SK-N-SH treated with all-trans-retinoic acid at 6 μM for 48 hours (cell line): ENCODE measurements at regions not wholly inside any gene's neighbourhood (a gene's known extent, or its start where the extent isn't known, plus 50 kb on each side); places are given as distances from the start of the nearest gene placed in this dataset.
"Not testable (repeated sequence)": the region's sequence is repeated elsewhere in the genome, so short reads cannot be mapped to it uniquely, and the experiment has no call there.

ENCODE experiments used
- ATAC-seq: fragments of 200-7000 bp; cut with Tn5 transposase; 3 replicates; pipeline ENCODE4 v1.9.1; 2020; ENCODE audit warnings: mild to moderate bottlenecking, moderate library complexity
- ARNTL ChIP-seq: fragments of 450-650 bp; formaldehyde crosslinking; IDR thresholded peaks from 2 replicates; pipeline ENCODE4 v1.5.0; 2020; ENCODE audit warnings: low read depth, mild to moderate bottlenecking, moderate library complexity, borderline replicate concordance
- BACH2 ChIP-seq: fragments of 250-450 bp; sonication (Bioruptor Pico); IDR thresholded peaks from 2 replicates; pipeline ENCODE4 v1.9.0; 2021; ENCODE audit warnings: mild to moderate bottlenecking, borderline replicate concordance
- CREB5 ChIP-seq: fragments of 250-450 bp; sonication (Bioruptor Pico); IDR thresholded peaks from 2 replicates; pipeline ENCODE4 v1.5.1; 2020; ENCODE audit warnings: low read depth, mild to moderate bottlenecking, moderate library complexity
- CSDC2 ChIP-seq: fragments of 250-450 bp; sonication (Bioruptor Pico); IDR thresholded peaks from 2 replicates; pipeline ENCODE4 v1.5.0; 2020; ENCODE audit warnings: mild to moderate bottlenecking, moderate library complexity
- ESRRG ChIP-seq: fragments of 250-450 bp; sonication (Bioruptor Pico); IDR thresholded peaks from 2 replicates; pipeline ENCODE4 v1.6.1; 2021; ENCODE audit warnings: mild to moderate bottlenecking
- GLIS3 ChIP-seq: fragments of 250-450 bp; sonication (Bioruptor Pico); IDR thresholded peaks from 2 replicates; pipeline ENCODE4 v1.5.0; 2020; ENCODE audit warnings: mild to moderate bottlenecking, moderate library complexity
- ISL1 ChIP-seq: fragments of 250-450 bp; sonication (Bioruptor Pico); IDR thresholded peaks from 2 replicates; pipeline ENCODE4 v2.1.2; 2022; ENCODE audit warnings: mild to moderate bottlenecking, moderate library complexity
- OSR1 ChIP-seq: fragments of 250-450 bp; sonication (Bioruptor Pico); IDR thresholded peaks from 2 replicates; pipeline ENCODE4 v1.8.0; 2022; ENCODE audit warnings: moderate library complexity, mild to moderate bottlenecking, inconsistent platforms
- PATZ1 ChIP-seq: fragments of 250-450 bp; sonication (Bioruptor Pico); IDR thresholded peaks from 2 replicates; pipeline ENCODE4 v1.8.0; 2020; ENCODE audit warnings: mild to moderate bottlenecking, moderate library complexity, borderline replicate concordance
- POU6F1 ChIP-seq: fragments of 250-450 bp; sonication (Bioruptor Pico); IDR thresholded peaks from 2 replicates; pipeline ENCODE4 v1.8.0; 2021; ENCODE audit warnings: low read depth, mild to moderate bottlenecking, moderate library complexity, borderline replicate concordance
- PPARA ChIP-seq: fragments of 250-450 bp; sonication (Bioruptor Pico); IDR thresholded peaks from 2 replicates; pipeline ENCODE4 v1.5.0; 2020; ENCODE audit warnings: mild to moderate bottlenecking, borderline replicate concordance
- RARB ChIP-seq: fragments of 250-450 bp; sonication (Bioruptor Pico); IDR thresholded peaks from 2 replicates; pipeline ENCODE4 v1.8.0; 2021; ENCODE audit warnings: mild to moderate bottlenecking, moderate library complexity
- SNAI2 ChIP-seq: fragments of 250-450 bp; sonication (Bioruptor Pico); IDR thresholded peaks from 2 replicates; pipeline ENCODE4 v1.5.0; 2020; ENCODE audit warnings: mild to moderate bottlenecking, moderate library complexity
- TCF4 ChIP-seq: fragments of 250-450 bp; sonication (Bioruptor Pico); IDR thresholded peaks from 2 replicates; pipeline ENCODE4 v1.8.0; 2021; ENCODE audit warnings: mild to moderate bottlenecking, moderate library complexity, borderline replicate concordance
- TOX ChIP-seq: fragments of 250-450 bp; sonication (Bioruptor Pico); IDR thresholded peaks from 2 replicates; pipeline ENCODE4 v1.8.0; 2021; ENCODE audit warnings: mild to moderate bottlenecking, moderate library complexity, borderline replicate concordance
- TSHZ2 ChIP-seq: fragments of 250-450 bp; sonication (Bioruptor Pico); IDR thresholded peaks from 2 replicates; pipeline ENCODE4 v1.5.0; 2020; ENCODE audit warnings: mild to moderate bottlenecking, moderate library complexity
- ZC3H10 ChIP-seq: fragments of 250-450 bp; sonication (Bioruptor Pico); IDR thresholded peaks from 2 replicates; pipeline ENCODE4 v1.5.1; 2021; ENCODE audit warnings: mild to moderate bottlenecking, moderate library complexity
- ZFP3 ChIP-seq: fragments of 250-450 bp; sonication (Bioruptor Pico); IDR thresholded peaks from 2 replicates; pipeline ENCODE4 v1.5.0; 2020; ENCODE audit warnings: mild to moderate bottlenecking, moderate library complexity
- ZFP30 ChIP-seq: fragments of 450-650 bp; formaldehyde crosslinking; IDR thresholded peaks from 2 replicates; pipeline ENCODE4 v1.5.0; 2022; ENCODE audit warnings: mild to moderate bottlenecking, moderate library complexity
- ZNF565 ChIP-seq: fragments of 450-650 bp; formaldehyde crosslinking; conservative IDR thresholded peaks from 2 replicates; pipeline ENCODE4 v1.5.0; 2020; ENCODE audit warnings: low read depth, mild to moderate bottlenecking, moderate library complexity
- ZNF70 ChIP-seq: fragments of 450-650 bp; formaldehyde crosslinking; IDR thresholded peaks from 2 replicates; pipeline ENCODE4 v1.5.0; 2020; ENCODE audit warnings: mild to moderate bottlenecking, moderate library complexity
- ZNF8 ChIP-seq: fragments of 450-650 bp; formaldehyde crosslinking; IDR thresholded peaks from 2 replicates; pipeline ENCODE4 v1.5.0; 2020; ENCODE audit warnings: mild to moderate bottlenecking, moderate library complexity

- no peak for TF ChIP-seq CREB5
- no peak for TF ChIP-seq GLIS3 (CRISPR knock-in tag)
- TF ChIP-seq ZFP3 (CRISPR knock-in tag), result no peak
- no peak for TF ChIP-seq PPARA (CRISPR knock-in tag)
- TF ChIP-seq ZC3H10 (CRISPR knock-in tag), result no peak
- TF ChIP-seq ZNF8 (CRISPR knock-in tag), result no peak
- no peak for TF ChIP-seq ISL1 (CRISPR knock-in tag)
- TF ChIP-seq ESRRG (CRISPR knock-in tag), result no peak
- TF ChIP-seq BACH2 (CRISPR knock-in tag), result no peak
- ATAC-seq, result no peak
Measured at GRCh38 chr6:5892669-5893068, 114.1 kb downstream of the NRN1 start.

- no peak for ATAC-seq
- TF ChIP-seq ISL1 (CRISPR knock-in tag) (no peak), BACH2 (CRISPR knock-in tag) (no peak), OSR1 (CRISPR knock-in tag) (no peak), ZNF70 (CRISPR knock-in tag) (no peak), ZNF565 (no peak), CSDC2 (CRISPR knock-in tag) (no peak), ESRRG (CRISPR knock-in tag) (no peak), TSHZ2 (CRISPR knock-in tag) (no peak), ZFP30 (no peak)
Measured at GRCh38 chr6:5878792-5879191, 127.9 kb downstream of the NRN1 start.

GRCh38 chr6:5876076-5876475, 130.6 kb downstream of the NRN1 start:
- no peak for TF ChIP-seq RARB
- no peak for TF ChIP-seq ZNF565
- no peak for TF ChIP-seq TCF4 (CRISPR knock-in tag)
- no peak for TF ChIP-seq PPARA (CRISPR knock-in tag)
- no peak for TF ChIP-seq ZNF70 (CRISPR knock-in tag)
- no peak for TF ChIP-seq ARNTL
- no peak for TF ChIP-seq GLIS3 (CRISPR knock-in tag)
- no peak for TF ChIP-seq ZC3H10 (CRISPR knock-in tag)
- TF ChIP-seq ESRRG (CRISPR knock-in tag), result no peak
- no peak for TF ChIP-seq CSDC2 (CRISPR knock-in tag)
- TF ChIP-seq PATZ1 (CRISPR knock-in tag), result no peak
- TF ChIP-seq ZFP30, result no peak
- TF ChIP-seq SNAI2 (CRISPR knock-in tag), result no peak
- TF ChIP-seq ZNF8 (CRISPR knock-in tag), result no peak
- TF ChIP-seq CREB5, result no peak
- TF ChIP-seq TSHZ2 (CRISPR knock-in tag), result no peak
- no peak for TF ChIP-seq TOX
- TF ChIP-seq BACH2 (CRISPR knock-in tag), result no peak
- no peak for TF ChIP-seq POU6F1 (CRISPR knock-in tag)
- ATAC-seq, result no peak

GRCh38 chr6:5873976-5874375, 132.7 kb downstream of the NRN1 start:
- ATAC-seq, result not testable (repeated sequence)
